AG10803 (cell line): ENCODE measurements at regions not wholly inside any gene's neighbourhood (a gene's known extent, or its start where the extent isn't known, plus 50 kb on each side); places are given as distances from the start of the nearest gene placed in this dataset.

Experiments used
- DNase-seq: peaks from one replicate; pipeline ENCODE4 v3.0.0; 2010; ENCODE audit warnings: low read depth
- H3K4me3 ChIP-seq: 2 replicates; pipeline ENCODE4 v1.5.1; 2011; ENCODE audit warnings: mild to moderate bottlenecking, low read length, control low read depth
- CTCF ChIP-seq: conservative IDR thresholded peaks from 2 replicates; pipeline ENCODE4 v1.5.1; 2011; ENCODE audit warnings: mild to moderate bottlenecking, low read length, control low read depth, inconsistent platforms

DNA sequence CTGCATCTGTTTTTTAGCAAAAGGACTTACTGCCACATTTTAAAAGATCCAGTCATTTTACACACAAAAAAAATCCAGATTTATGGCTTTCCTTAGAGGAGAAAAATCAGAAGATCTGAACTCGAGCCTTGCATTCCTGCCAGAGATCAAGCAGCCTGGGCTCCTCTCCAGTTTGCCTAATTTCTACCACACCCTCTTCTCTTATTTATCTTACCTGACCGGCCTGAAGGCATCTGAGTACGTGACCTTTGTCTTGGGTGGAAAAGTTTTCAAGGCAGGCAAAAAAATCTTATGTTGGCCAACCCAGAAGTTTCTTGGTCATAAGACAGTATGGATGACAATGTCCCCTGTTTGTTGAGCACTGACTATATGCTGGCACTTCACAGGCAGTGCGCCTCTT, 60.3 kb downstream of the CHRD start:
- no peak for TF ChIP-seq CTCF
- DNase-seq, result no peak
- no peak overlapping the region for H3K4me3 ChIP-seq

- no peak for TF ChIP-seq CTCF
- H3K4me3 ChIP-seq, result no peak overlapping the region
- no peak for DNase-seq
These were observed 61.5 kb downstream of the CHRD start for GRCh38 chr3:184441202-184441900.

DNA sequence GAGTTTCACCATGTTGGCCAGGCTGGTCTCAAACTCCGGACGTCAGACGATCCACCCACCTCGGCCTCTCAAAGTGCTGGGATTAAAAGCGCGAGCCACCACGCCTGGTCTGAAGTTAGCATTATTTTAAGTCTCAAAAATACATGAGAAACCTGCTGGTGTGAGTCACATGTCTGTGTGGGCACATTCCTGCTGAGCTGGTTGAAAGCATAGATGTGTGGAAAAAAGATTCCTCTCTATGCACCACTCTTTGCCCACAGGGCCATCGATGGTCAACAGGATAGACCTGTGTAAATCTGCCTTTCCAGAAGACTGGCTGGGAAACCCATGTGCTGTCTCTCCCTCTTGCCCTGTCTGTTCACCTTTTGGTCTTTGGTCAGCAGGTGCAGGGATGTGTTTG, 63.5 kb downstream of the CHRD start:
- no peak for TF ChIP-seq CTCF
- H3K4me3 ChIP-seq, result no peak overlapping the region
- no peak for DNase-seq

GRCh38 chr3:184443831-184444230, 64.0 kb downstream of the CHRD start:
- no peak for DNase-seq
- TF ChIP-seq CTCF, result no peak

DNA sequence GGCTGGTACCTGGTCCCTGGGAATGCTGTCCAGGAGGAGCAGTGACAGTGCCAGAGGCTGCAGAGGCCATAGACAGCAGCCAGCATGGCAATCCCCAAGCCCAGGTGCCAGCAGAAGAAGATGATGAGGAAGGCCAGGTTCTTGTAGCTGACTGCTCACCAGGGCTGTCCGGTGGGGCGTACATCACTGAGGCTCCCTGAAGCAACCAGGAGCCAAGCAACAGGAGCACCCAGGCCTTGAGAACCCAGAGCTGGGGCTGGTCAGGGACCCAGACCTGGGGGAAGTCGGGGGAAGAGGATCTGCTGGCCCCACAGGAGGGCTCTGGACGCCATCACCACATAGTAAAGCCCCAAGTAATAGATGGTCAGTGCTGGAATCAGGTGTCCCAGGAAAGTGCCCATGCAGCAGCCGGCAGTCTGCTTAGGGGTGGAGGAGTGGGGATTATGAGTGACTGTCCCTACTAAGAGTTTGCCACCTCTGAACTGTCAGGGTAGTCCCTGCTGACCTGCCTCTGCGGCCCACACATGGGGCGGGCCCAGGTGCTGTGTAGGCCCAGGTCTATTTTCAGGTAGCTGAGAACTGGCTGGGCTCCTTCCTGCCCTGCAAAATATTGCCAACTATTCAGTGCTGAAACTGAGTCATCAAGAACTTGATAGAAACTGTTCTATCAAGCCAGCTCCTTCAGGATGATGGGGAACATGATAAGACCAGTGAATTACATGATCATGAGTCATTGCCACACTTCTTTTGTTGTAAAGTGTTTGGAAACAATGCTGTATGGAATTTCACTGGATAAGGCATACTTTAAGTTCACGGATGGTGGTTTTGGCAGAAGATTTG, 68.7 kb downstream of the CHRD start:
- DNase-seq, result peak; percentile 69
- TF ChIP-seq CTCF, result no peak
- no peak overlapping the region for H3K4me3 ChIP-seq

More at GRCh38 chr3:184443831-184444230, 64.0 kb downstream of the CHRD start:
- H3K4me3 ChIP-seq, result no peak overlapping the region

- no peak overlapping the region for H3K4me3 ChIP-seq
- TF ChIP-seq CTCF, result no peak
- no peak for DNase-seq
These were observed 69.3 kb downstream of the CHRD start for GRCh38 chr3:184449161-184449515.

DNA sequence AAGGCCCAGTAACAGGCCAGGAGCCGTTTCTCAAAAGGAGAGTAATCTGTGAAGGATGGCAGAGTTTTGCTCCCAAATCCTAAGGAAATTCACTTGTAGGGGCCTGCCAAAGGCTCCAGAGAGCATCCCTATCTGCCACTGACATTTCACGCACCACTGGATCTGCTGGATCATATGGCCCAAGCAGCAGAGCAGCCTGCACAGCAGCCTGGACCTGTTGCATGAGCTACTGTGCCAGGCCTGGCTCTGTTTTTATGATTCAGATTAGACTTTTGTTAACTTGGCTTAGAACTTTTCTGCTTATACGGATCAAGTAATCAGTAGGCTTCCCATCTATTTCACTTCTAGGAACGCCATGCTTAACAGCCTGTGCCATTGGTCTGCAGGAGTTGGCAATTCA, 70.7 kb downstream of the CHRD start:
- TF ChIP-seq CTCF, result no peak
- no peak for DNase-seq
- H3K4me3 ChIP-seq, result no peak overlapping the region
